ENCODE measurements at regions not wholly inside any gene's neighbourhood (a gene's known extent, or its start where the extent isn't known, plus 50 kb on each side); places are given as distances from the start of the nearest gene placed in this dataset.

- TF ChIP-seq CTCF (IDR thresholded peaks at IDR 0.05; ENCODE audit: low read depth, low read length), result no peak
- no peak for TF ChIP-seq EZH2phosphoT487 (IDR thresholded peaks at IDR 0.05; ENCODE audit: low read depth)
Observed at GRCh38 chr6:95242560-95242959, 334.8 kb upstream of the MANEA start.
